ACC112 (cell line): ENCODE measurements at regions not wholly inside any gene's neighbourhood (a gene's known extent, or its start where the extent isn't known, plus 50 kb on each side); places are given as distances from the start of the nearest gene placed in this dataset.
"Not testable (repeated sequence)": the region's sequence is repeated elsewhere in the genome, so short reads cannot be mapped to it uniquely, and the experiment has no call there.

ENCODE experiments used
- H2AFZ ChIP-seq: fragments of 200-600 bp; sonication (generic); one replicate; pipeline ENCODE4 v1.6.0; 2017; ENCODE audit warnings: antibody characterized with exemption, low read length; ENCODE audit not compliant: unreplicated experiment
- H3K27ac ChIP-seq: fragments of 200-600 bp; sonication (generic); 2 replicates; pipeline ENCODE4 v1.5.1; 2014; ENCODE audit warnings: low read depth, mild to moderate bottlenecking, antibody characterized with exemption, low read length, moderate library complexity
- H3K27me3 ChIP-seq: fragments of 200-600 bp; sonication (generic); 2 replicates; pipeline ENCODE4 v1.6.1; 2014; ENCODE audit warnings: mild to moderate bottlenecking, antibody characterized with exemption, low read length, moderate library complexity, mixed read lengths; ENCODE audit not compliant: insufficient read depth
- H3K36me3 ChIP-seq: fragments of 200-600 bp; sonication (generic); 2 replicates; pipeline ENCODE4 v1.6.1; 2016; ENCODE audit warnings: mild to moderate bottlenecking, antibody characterized with exemption, low read length, moderate library complexity, mixed read lengths; ENCODE audit not compliant: insufficient read depth
- H3K4me1 ChIP-seq: fragments of 200-600 bp; sonication (generic); one replicate; pipeline ENCODE4 v1.6.1; 2016; ENCODE audit warnings: low read length, mixed read lengths; ENCODE audit not compliant: insufficient read depth, unreplicated experiment, control insufficient read depth
- H3K4me3 ChIP-seq: fragments of 200-600 bp; sonication (generic); 2 replicates; pipeline ENCODE4 v1.5.1; 2014; ENCODE audit warnings: mild to moderate bottlenecking, low read depth, low read length
- H3K79me2 ChIP-seq: fragments of 200-600 bp; sonication (generic); one replicate; pipeline ENCODE4 v1.6.0; 2016; ENCODE audit warnings: low read length; ENCODE audit not compliant: control insufficient read depth, unreplicated experiment, insufficient read depth

- no peak overlapping the region for H3K4me3 ChIP-seq
- H3K27me3 ChIP-seq: no peaks in the 10 kb centered on the region
- no peak overlapping the region for H2AFZ ChIP-seq
- H3K4me1 ChIP-seq: peaks cover under 1% of the 10 kb centered on the region
- H3K36me3 ChIP-seq: no peaks in the 10 kb centered on the region
- H3K79me2 ChIP-seq: no peaks in the 10 kb centered on the region
- no peak overlapping the region for H3K27ac ChIP-seq
Measured at GRCh38 chr5:159498630-159499029, 168.3 kb upstream of the IL12B start.

DNA sequence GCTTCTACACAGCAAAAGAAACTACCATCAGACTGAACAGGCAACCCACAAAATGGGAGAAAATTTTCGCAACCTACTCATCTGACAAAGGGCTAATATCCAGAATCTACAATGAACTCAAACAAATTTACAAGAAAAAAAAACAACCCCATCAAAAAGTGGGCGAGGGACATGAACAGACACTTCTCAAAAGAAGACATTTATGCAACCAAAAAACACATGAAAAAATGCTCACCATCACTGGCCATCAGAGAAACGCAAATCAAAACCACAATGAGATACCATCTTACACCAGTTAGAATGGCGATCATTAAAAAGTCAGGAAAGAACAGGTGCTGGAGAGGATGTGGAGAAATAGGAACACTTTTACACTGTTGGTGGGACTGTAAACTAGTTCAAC, 171.8 kb upstream of the IL12B start:
- not testable (repeated sequence) for H3K27ac ChIP-seq, H2AFZ ChIP-seq, H3K27me3 ChIP-seq, H3K4me3 ChIP-seq, H3K36me3 ChIP-seq, H3K79me2 ChIP-seq
- H3K4me1 ChIP-seq: peaks cover 18% of the 10 kb centered on the region

GRCh38 chr5:159503236-159503635, 172.9 kb upstream of the IL12B start:
- Histone ChIP-seq H3K79me2 (no peaks in the 10 kb centered on the region), H3K4me1 (peaks cover 18% of the 10 kb centered on the region), H3K36me3 (no peaks in the 10 kb centered on the region), H3K27ac (no peak overlapping the region), H3K27me3 (no peaks in the 10 kb centered on the region), H2AFZ (no peak overlapping the region), H3K4me3 (no peak overlapping the region)

DNA sequence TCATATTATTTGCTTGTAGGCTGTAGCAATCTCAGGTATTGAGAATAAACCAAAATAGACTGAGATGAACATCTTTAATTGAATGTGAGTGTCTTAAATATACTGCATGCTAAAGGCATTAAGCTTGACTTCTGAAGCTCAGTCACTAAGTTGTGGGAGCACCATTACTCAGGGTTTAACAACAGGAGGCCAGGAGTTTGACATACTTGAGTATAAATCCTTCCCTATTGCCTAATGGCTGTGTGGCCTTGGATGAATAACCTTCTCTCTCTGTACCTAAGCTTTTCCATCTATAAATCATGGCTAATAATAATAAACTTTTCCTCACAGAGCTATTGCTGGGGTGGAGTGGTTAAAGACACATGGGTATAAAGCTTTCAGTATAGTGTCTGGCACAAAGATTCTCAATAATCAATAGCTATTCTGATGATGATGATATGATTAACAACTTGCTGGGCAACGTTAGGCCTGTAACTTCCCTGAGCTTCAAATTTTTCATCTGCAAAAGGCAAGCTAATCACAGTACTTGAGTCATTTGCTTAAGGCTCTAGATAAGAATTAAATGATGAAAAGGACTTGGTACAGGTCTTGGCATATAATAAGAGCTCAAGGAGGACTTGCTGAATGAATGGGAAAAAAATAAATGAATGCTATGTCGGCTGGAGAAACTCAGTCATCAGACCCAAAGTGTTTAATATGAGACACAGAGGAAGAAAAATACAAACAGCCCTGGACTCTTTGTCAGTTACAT, 174.0 kb upstream of the IL12B start:
- H3K36me3 ChIP-seq: no peaks in the 10 kb centered on the region
- H3K79me2 ChIP-seq: no peaks in the 10 kb centered on the region
- peak overlapping the region; percentile 72 for H3K27ac ChIP-seq
- peak overlapping the region; percentile 57 for H3K4me3 ChIP-seq
- no peaks in the 10 kb centered on the region for H3K27me3 ChIP-seq
- H3K4me1 ChIP-seq: peaks cover 21% of the 10 kb centered on the region
- H2AFZ ChIP-seq: peak overlapping the region; percentile 80

- H3K27ac ChIP-seq: peak overlapping the region; percentile 72
- H3K27me3 ChIP-seq: no peaks in the 10 kb centered on the region
- H3K4me3 ChIP-seq: peak overlapping the region; percentile 57
- H3K36me3 ChIP-seq: no peaks in the 10 kb centered on the region
- H2AFZ ChIP-seq: peak overlapping the region; percentile 80
- H3K4me1 ChIP-seq: peaks cover 21% of the 10 kb centered on the region
- no peaks in the 10 kb centered on the region for H3K79me2 ChIP-seq
Measured at GRCh38 chr5:159504857-159505304, 174.6 kb upstream of the IL12B start.

DNA sequence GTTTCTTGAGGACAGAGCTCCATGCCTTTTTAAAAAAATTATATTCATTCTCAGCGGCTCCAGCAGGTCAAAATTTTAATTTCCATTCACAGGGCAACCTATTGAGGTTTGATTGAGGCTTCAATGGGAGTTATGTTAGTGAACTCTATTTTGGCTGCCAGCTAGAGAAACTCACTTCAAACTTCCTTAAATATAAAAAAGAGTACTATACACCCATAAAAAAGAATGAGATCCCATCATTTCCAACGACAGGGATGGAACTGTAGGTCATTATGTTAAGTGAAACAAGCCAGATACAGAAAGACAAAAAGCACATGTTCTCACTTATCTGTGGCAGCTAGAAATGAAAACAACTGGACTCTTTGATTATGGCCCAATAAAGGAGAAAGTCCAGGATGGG, 176.8 kb upstream of the IL12B start:
- Histone ChIP-seq H3K79me2 (no peaks in the 10 kb centered on the region), H3K4me1 (peaks cover 39% of the 10 kb centered on the region), H3K4me3 (no peak overlapping the region)

GRCh38 chr5:159507661-159508060, 177.4 kb upstream of the IL12B start:
- no peak overlapping the region for H3K27ac ChIP-seq
- no peaks in the 10 kb centered on the region for H3K36me3 ChIP-seq
- no peaks in the 10 kb centered on the region for H3K79me2 ChIP-seq
- no peaks in the 10 kb centered on the region for H3K27me3 ChIP-seq
- H3K4me3 ChIP-seq: no peak overlapping the region
- H3K4me1 ChIP-seq: peaks cover 42% of the 10 kb centered on the region
- no peak overlapping the region for H2AFZ ChIP-seq

More for the DNA sequence above, 176.8 kb upstream of the IL12B start:
- no peak overlapping the region for H2AFZ ChIP-seq
- no peaks in the 10 kb centered on the region for H3K27me3 ChIP-seq
- H3K36me3 ChIP-seq: no peaks in the 10 kb centered on the region
- H3K27ac ChIP-seq: no peak overlapping the region

DNA sequence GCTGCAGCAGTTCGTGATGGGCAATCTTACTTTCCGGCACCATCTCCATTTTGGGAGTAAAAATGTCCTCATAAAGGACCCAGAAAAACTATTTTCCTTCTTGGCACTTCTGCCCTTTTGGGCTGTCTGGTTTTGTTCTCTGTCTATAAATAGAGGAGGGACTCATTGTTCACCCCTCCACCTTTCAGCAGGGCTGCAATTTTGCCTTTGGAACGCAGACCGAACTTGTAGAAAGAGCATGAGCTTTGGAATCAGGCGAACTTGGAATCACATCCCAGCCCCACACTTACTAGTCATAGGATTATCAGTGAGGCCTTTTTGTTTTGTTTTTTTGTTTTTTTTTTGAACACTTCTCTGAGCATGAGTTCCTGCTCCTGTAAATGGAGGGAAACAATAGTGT, 178.1 kb upstream of the IL12B start:
- Histone ChIP-seq H3K27ac (no peak overlapping the region), H3K36me3 (no peaks in the 10 kb centered on the region), H3K79me2 (no peaks in the 10 kb centered on the region), H3K4me1 (peaks cover 42% of the 10 kb centered on the region), H3K4me3 (no peak overlapping the region), H2AFZ (no peak overlapping the region), H3K27me3 (no peaks in the 10 kb centered on the region)

DNA sequence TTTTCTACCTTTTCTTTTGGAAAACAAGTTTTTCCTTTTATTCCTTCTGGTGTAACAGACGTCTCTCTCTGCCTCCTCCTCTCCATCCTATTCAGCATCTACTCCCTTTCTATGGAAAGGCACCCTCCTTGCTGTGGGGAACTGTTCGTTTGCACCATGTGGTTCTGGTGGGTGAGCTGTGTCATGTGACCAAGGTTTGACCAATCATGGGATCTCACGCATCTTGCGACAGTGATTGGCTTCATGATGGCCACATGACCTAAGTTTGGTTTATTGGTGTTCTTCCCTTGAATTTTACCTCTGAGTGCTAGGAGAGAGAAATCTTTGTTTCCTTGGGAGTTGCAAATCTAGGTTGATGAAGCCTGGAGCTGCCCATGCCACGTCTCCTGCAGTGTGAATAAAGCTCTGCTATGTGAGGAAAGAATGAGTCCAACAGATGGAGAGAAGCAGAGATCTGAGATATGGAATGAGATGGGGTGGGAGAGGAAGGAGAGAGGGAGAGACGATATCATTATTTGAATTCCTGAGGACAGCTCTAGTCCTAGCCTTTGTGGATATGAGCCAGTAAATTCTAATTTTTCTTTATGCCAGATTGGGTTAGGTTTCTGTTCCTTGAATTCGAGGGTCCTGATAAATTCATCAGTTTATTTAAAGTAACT, 178.8 kb upstream of the IL12B start:
- Histone ChIP-seq H3K4me3 (no peak overlapping the region), H3K79me2 (no peaks in the 10 kb centered on the region), H3K27me3 (no peaks in the 10 kb centered on the region), H3K27ac (no peak overlapping the region), H3K36me3 (no peaks in the 10 kb centered on the region), H2AFZ (no peak overlapping the region), H3K4me1 (peaks cover 37% of the 10 kb centered on the region)

DNA sequence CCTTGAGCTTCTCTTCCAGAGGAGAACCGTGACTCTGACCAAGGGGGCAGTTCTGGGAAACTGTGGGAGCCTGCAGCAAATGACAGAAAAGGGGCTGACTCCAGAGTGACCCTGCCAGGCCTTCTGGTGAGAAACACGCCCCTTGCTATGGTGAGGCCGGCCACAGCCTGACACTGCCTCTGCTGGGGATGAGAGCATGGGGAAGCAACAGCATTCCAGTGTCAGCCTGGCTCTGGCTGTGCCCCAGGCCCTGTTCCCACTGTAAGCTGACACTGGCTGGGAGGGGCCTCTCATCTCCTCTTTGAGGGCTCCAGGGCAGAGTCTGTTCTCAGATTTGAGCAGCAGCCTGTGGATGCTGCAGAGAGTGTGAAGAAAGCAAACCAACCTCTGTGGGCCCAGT, 180.0 kb upstream of the IL12B start:
- Histone ChIP-seq H3K79me2 (no peaks in the 10 kb centered on the region), H3K27me3 (no peaks in the 10 kb centered on the region), H2AFZ (no peak overlapping the region), H3K4me1 (peaks cover 27% of the 10 kb centered on the region), H3K27ac (no peak overlapping the region), H3K36me3 (no peaks in the 10 kb centered on the region), H3K4me3 (no peak overlapping the region)

- Histone ChIP-seq H3K27me3 (no peaks in the 10 kb centered on the region), H3K79me2 (no peaks in the 10 kb centered on the region), H3K4me1 (peaks cover 24% of the 10 kb centered on the region), H3K27ac (no peak overlapping the region), H3K36me3 (no peaks in the 10 kb centered on the region), H3K4me3 (no peak overlapping the region), H2AFZ (no peak overlapping the region)
Measured at GRCh38 chr5:159511570-159511969, 181.3 kb upstream of the IL12B start.
